Adrenal gland (tissue), 9 donors: ENCODE measurements at regions not wholly inside any gene's neighbourhood (a gene's known extent, or its start where the extent isn't known, plus 50 kb on each side); places are given as distances from the start of the nearest gene placed in this dataset.
A peak's percentile ranks its signal among the peaks of the same experiment; 100 is the strongest.
"Not testable (repeated sequence)": the region's sequence is repeated elsewhere in the genome, so short reads cannot be mapped to it uniquely, and the experiment has no call there.

Experiments used
- DNase-seq, 7 donors: peaks; one replicate each; pipeline ENCODE4 v3.0.0-alpha.2; 2019 to 2020
- H3K27ac ChIP-seq, 5 donors: fragments of 200-600 bp; sonication (generic) in 4 of 5; 1 replicate in 3 of 5; 2 replicates in 2 of 5; pipeline versions ENCODE4 v1.5.1 to v1.8.0; 2016 to 2020; ENCODE audit warnings: mild to moderate bottlenecking in 1 of 5
- H3K27me3 ChIP-seq: fragments of 200-600 bp; 2 replicates; pipeline ENCODE4 v1.8.0; 2021
- H3K36me3 ChIP-seq, 2 donors: fragments of 200-600 bp; replicated peaks in 1 of 2; 1 replicate in 1 of 2; 2 replicates in 1 of 2; pipeline versions ENCODE4 v1.5.1 to v1.8.0; 2018 to 2022
- H3K4me1 ChIP-seq, 2 donors: fragments of 200-600 bp; replicated peaks in 1 of 2; 1 replicate in 1 of 2; 2 replicates in 1 of 2; pipeline versions ENCODE4 v1.5.1 to v1.8.0; 2018 to 2021
- H3K4me3 ChIP-seq, 4 donors: fragments of 200-600 bp; sonication (generic) in 3 of 4; one replicate each; pipeline ENCODE4 v1.5.1; 2016 to 2018
- H3K9me3 ChIP-seq, 3 donors: fragments of 200-600 bp; sonication (generic) in 1 of 3; replicated peaks in 1 of 3; 1 replicate in 2 of 3; 2 replicates in 1 of 3; pipeline versions ENCODE4 v1.5.1 to v1.8.0; 2016 to 2021
- POLR2A ChIP-seq, 2 donors: fragments of 450-650 bp; IDR thresholded peaks; one replicate each; pipeline ENCODE4 v1.6.1; 2017; ENCODE audit warnings: antibody characterized with exemption in 2 of 2, mild to moderate bottlenecking in 2 of 2, moderate library complexity in 1 of 2
- WGBS, 4 donors: extraction: QIAGEN DNeasy Blood & Tissue Kit in 2 of 4; methylation state at CpG; one replicate each; pipeline versions ENCODE4 v1.1.5 to v1.1.7; 2013 to 2017; 5-methylcytosine and 5-hydroxymethylcytosine counted together
- intact Hi-C, 2 donors: fragments of 100-400 bp; cut with DNase I; formaldehyde crosslinking; loops; one replicate each; pipeline versions ENCODE4 v1.14.1 to v1.15.0; 2022 to 2023
- TF ChIP-seq, protein P1 (sequence below), 6 experiments: fragments of 450-650 bp in 4 of 6; fragments of 200-600 bp in 2 of 6; sonication (generic) in 1 of 6; IDR thresholded peaks; 1 replicate in 5 of 6; 2 replicates in 1 of 6; pipeline versions ENCODE4 v1.5.1 to v1.8.0; 2016 to 2021; ENCODE audit warnings: antibody characterized with exemption in 6 of 6, mild to moderate bottlenecking in 2 of 6, moderate library complexity in 1 of 6
- donor health status: healthy with polysubstance abuse.
- donor health status: Bipolar disorder and iron deficiency.
- donor health status: DM: yes; HTN: yes; CAD: no.
- donor health status: DM: no; HTN: no; CAD: no.
- donor health status: DM: no; HTN: no; CAD: no.

DNA sequence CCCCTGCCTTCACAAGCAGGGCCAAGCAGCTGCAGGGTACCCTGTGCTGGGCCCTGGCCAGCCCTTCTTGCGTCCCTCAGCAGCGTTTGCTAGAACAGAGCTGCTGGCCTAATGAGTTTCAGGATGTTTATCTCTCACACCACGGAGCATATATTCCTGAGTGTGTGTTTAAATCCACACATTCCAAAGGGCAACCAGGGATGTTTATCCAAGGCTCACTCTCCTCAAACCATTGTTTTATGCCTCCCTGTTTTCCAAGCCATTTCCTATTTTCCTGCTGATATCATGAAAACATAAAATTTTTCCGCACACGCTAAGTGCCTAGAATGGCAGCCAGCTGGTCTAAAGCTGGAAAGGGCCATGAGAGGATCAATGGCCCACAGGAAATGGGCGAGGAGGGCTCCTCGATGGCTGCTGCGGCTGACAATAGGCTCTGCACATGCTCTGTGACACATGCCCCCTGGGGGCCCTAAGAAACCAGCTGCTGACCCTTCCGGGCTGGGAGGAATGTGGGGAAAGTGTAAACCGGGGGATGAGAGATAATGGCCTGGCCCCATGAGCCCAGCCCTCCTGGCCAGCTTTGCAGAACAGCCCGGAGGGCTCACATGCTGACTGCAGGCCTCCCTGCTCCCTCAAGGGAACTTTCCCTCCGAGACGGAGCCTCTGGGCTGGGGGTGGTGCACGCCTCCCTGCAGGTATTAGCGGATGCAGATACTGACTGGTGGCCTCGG is 194.0 kb downstream of the NDUFA10 start:
- H3K36me3 ChIP-seq, result no peaks in the 10 kb centered on the region
- H3K27ac ChIP-seq, result no peak overlapping the region
- H3K27me3 ChIP-seq, result no peaks in the 10 kb centered on the region
- no peak for TF ChIP-seq POLR2A (IDR thresholded peaks at IDR 0.05)
- TF ChIP-seq, protein P1, sequence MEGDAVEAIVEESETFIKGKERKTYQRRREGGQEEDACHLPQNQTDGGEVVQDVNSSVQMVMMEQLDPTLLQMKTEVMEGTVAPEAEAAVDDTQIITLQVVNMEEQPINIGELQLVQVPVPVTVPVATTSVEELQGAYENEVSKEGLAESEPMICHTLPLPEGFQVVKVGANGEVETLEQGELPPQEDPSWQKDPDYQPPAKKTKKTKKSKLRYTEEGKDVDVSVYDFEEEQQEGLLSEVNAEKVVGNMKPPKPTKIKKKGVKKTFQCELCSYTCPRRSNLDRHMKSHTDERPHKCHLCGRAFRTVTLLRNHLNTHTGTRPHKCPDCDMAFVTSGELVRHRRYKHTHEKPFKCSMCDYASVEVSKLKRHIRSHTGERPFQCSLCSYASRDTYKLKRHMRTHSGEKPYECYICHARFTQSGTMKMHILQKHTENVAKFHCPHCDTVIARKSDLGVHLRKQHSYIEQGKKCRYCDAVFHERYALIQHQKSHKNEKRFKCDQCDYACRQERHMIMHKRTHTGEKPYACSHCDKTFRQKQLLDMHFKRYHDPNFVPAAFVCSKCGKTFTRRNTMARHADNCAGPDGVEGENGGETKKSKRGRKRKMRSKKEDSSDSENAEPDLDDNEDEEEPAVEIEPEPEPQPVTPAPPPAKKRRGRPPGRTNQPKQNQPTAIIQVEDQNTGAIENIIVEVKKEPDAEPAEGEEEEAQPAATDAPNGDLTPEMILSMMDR (IDR thresholded peaks at IDR 0.05), result no peak
- H3K4me3 ChIP-seq, result no peak overlapping the region
- 74 to 75% (median 74%) methylated on average over 14 to 16 of the region's 16 CpGs for WGBS, 4 donors
- H3K9me3 ChIP-seq, result no peaks in the 10 kb centered on the region
- DNase-seq, result peak in 3 of 7 donors; percentile 12 to 39 (median 18)
- no peaks in the 10 kb centered on the region for H3K4me1 ChIP-seq
- intact Hi-C loops, result no loop called here

DNA sequence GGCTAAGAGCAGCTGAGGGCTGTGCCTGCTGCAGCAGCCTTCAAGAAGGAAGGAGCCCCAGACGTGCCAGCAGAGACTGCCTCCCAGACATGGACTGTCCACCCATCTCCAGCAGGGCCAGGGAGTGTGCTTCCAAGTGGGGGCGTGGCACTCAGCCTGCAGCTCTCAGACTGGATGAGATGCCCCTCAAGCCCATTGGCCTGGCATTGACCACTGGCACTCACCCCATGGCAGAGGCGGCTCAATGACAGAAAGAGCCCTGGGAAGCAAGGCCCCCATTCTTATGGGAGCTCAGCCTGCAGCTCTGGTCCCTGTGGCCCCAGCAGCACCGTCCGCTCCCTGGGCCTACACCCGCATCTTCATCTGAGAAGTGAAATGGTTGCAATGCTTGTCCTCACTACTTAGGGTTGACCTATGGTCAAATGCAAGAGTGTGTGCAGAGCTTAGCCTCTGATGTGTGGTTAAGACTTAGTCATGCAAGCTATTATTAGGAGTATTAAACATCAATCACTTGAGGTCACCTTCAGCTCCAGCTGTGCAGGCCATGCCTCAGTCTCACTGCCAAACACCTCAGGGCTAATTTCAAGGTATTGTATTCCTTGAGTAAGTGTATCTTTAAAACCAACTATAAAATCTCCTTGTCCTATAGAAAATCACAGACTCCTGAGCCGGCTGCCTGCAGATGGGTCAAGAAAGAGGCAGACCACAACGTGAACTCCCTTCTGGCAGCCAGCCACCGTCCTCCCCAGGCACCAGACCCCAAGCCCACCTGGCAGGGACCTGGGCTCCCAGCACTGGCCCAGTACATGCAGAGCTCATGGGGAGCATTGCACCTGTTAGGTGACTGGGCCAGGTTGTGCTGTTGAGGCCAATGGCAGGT is 194.8 kb downstream of the NDUFA10 start:
- TF ChIP-seq, protein P1 (IDR thresholded peaks at IDR 0.05), result no peak
- TF ChIP-seq POLR2A (IDR thresholded peaks at IDR 0.05), result no peak
- 48 to 84% (median 79%) methylated on average over 4 to 9 of the region's 9 CpGs for WGBS, 4 donors
- Histone ChIP-seq H3K36me3 (no peaks in the 10 kb centered on the region), H3K27ac (no peak overlapping the region), H3K9me3 (no peaks in the 10 kb centered on the region), H3K4me3 (no peak overlapping the region), H3K4me1 (no peaks in the 10 kb centered on the region), H3K27me3 (no peaks in the 10 kb centered on the region)
- peak in 3 of 7 donors; percentile 12 to 45 (median 17) for DNase-seq
- intact Hi-C loops, result no loop called here

DNA sequence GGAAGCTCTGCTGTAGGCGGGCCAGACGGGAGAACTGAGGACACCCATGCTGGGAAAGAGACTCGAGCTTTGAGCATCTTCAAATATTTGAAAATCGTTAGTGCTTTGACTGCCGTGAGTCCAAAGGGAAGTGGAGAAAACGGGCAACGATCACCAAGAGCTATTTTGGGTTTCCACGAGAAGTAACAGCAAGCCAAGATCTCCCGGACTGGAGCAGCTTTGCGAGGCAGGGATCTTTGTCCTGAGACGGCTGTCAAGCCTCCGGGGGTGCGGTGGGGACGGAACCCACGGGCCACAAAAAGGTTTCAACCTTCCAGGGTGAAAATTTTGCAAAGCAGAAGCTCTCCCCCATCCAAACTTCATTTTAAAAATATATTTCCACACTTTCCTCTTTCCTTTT is 195.8 kb downstream of the NDUFA10 start:
- Histone ChIP-seq H3K4me3 (no peak overlapping the region), H3K36me3 (no peaks in the 10 kb centered on the region), H3K27ac (no peak overlapping the region), H3K27me3 (no peaks in the 10 kb centered on the region), H3K4me1 (no peaks in the 10 kb centered on the region), H3K9me3 (no peaks in the 10 kb centered on the region)
- no peak for TF ChIP-seq POLR2A (IDR thresholded peaks at IDR 0.05)
- TF ChIP-seq, protein P1 (IDR thresholded peaks at IDR 0.05), result no peak
- 81 to 87% (median 84%) methylated on average over 15 of the region's 15 CpGs for WGBS, 4 donors
- peak in 1 of 7 donors; percentile 27 for DNase-seq
- intact Hi-C loops, result loop anchor here in 1 of 2 donors (10.0 kb wide), 1 partner anchor 165 kb away; no protein-coding TSS in a partner anchor

DNA sequence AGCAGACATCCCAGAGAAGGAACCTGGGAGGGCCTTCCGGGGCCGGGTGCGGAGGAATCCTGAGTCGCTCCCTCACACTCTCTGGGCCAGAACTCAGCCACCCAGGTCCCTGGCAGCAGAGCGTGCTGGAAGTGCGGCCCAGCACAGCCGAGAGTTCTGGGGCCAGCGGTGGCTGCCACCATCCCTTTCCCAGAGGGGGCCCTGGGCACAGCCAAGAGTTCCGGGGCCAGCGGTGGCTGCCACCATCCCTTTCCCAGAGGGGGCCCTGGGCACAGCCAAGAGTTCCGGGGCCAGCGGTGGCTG is 196.2 kb downstream of the NDUFA10 start:
- not testable (repeated sequence) for DNase-seq, H3K4me3 ChIP-seq, H3K27me3 ChIP-seq, H3K4me1 ChIP-seq, H3K9me3 ChIP-seq, H3K27ac ChIP-seq, H3K36me3 ChIP-seq
- WGBS, 4 donors, result 81 to 100% (median 90%) methylated on average over 1 to 12 of the region's 12 CpGs
- intact Hi-C loops, result loop anchor here in 1 of 2 donors (10.0 kb wide), 1 partner anchor 166 kb away; no protein-coding TSS in a partner anchor
